Peyer's patch (tissue), 4 donors: ENCODE measurements at regions not wholly inside any gene's neighbourhood (a gene's known extent, or its start where the extent isn't known, plus 50 kb on each side); places are given as distances from the start of the nearest gene placed in this dataset.

ENCODE experiments used
- CTCF ChIP-seq, 6 experiments: fragments of 450-650 bp in 4 of 6; fragments of 200-600 bp in 2 of 6; sonication (generic) in 1 of 6; IDR thresholded peaks; one replicate each; pipeline ENCODE4 v1.5.1; 2017 to 2019; ENCODE audit warnings: antibody characterized with exemption in 6 of 6, mild to moderate bottlenecking in 3 of 6, moderate library complexity in 1 of 6
- POLR2A ChIP-seq, 2 donors: fragments of 450-650 bp; IDR thresholded peaks; one replicate each; pipeline ENCODE4 v1.5.1; 2017; ENCODE audit warnings: antibody characterized with exemption in 2 of 2, mild to moderate bottlenecking in 2 of 2, moderate library complexity in 2 of 2

DNA sequence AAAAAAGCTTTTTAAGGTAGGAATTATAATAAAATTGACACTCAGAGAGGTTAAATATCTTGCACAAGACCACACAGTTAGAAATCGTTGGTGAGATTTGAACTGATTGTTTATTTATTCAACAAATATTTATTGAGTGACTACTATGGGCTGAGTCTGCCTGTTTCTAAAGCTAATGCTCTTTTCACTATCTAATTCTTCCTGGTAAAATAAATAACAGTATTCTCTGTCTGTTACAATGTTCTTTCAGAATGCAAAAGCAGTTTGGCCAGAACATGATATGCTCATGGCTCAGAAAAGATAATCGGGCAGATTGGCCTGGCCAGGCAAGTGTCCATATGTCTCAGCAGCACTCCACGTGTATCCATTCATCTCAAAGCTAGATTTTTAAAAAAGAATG lies 82.0 kb downstream of the BTG1 start:
- TF ChIP-seq CTCF (IDR thresholded peaks at IDR 0.05) (no peak), POLR2A (IDR thresholded peaks at IDR 0.05) (no peak)
